Uterus (tissue), 2 donors: ENCODE measurements at regions not wholly inside any gene's neighbourhood (a gene's known extent, or its start where the extent isn't known, plus 50 kb on each side); places are given as distances from the start of the nearest gene placed in this dataset.

Experiments
- CTCF ChIP-seq, 4 experiments: fragments of 200-600 bp in 2 of 4; fragments of 450-650 bp in 2 of 4; sonication (generic) in 2 of 4; IDR thresholded peaks; one replicate each; pipeline ENCODE4 v1.5.1; 2016 to 2019; ENCODE audit warnings: antibody characterized with exemption in 4 of 4, mild to moderate bottlenecking in 2 of 4, moderate library complexity in 1 of 4
- POLR2A ChIP-seq, 2 donors: fragments of 450-650 bp; IDR thresholded peaks; one replicate each; pipeline ENCODE4 v1.6.1; 2016; ENCODE audit warnings: antibody characterized with exemption in 2 of 2, mild to moderate bottlenecking in 1 of 2, moderate library complexity in 1 of 2

GRCh38 chrX:96126182-96126581 is 558.5 kb upstream of the DIAPH2 start:
- TF ChIP-seq POLR2A (IDR thresholded peaks at IDR 0.05) (no peak), CTCF (IDR thresholded peaks at IDR 0.05) (no peak)
